Mammary epithelial cell (primary cell): ENCODE measurements at regions not wholly inside any gene's neighbourhood (a gene's known extent, or its start where the extent isn't known, plus 50 kb on each side); places are given as distances from the start of the nearest gene placed in this dataset.

ENCODE experiments used
- CTCF ChIP-seq, 2 donors: IDR thresholded peaks in 1 of 2; conservative IDR thresholded peaks in 1 of 2; 2 replicates each; pipeline ENCODE4 v1.5.1; 2011 to 2012; ENCODE audit warnings: inconsistent platforms in 2 of 2, low read length in 2 of 2, mild to moderate bottlenecking in 2 of 2, control low read depth in 1 of 2, low read depth in 1 of 2; ENCODE audit not compliant: insufficient read depth in 1 of 2; ENCODE audit errors: extremely low read depth in 1 of 2
- EZH2 ChIP-seq: IDR thresholded peaks from 2 replicates; pipeline ENCODE4 v1.6.1; 2012; ENCODE audit warnings: low read length, inconsistent platforms, borderline replicate concordance

- TF ChIP-seq EZH2: no peak
- TF ChIP-seq CTCF (conservative IDR thresholded peaks at IDR 0.05 in 1 of 2, IDR thresholded peaks at IDR 0.05 in 1 of 2; ENCODE audit: extremely low read depth in 1 of 2, insufficient read depth in 1 of 2, low read depth in 1 of 2, low read length in 2 of 2): no peak
Observed at GRCh38 chr1:98099501-98099900, 178.7 kb upstream of the DPYD start.
